Globus pallidus (tissue), 1 donor: ENCODE measurements at regions not wholly inside any gene's neighbourhood (a gene's known extent, or its start where the extent isn't known, plus 50 kb on each side); places are given as distances from the start of the nearest gene placed in this dataset.
"Not testable (repeated sequence)": the region's sequence is repeated elsewhere in the genome, so short reads cannot be mapped to it uniquely, and the experiment has no call there.

Experiments
- DNase-seq: peaks from one replicate; pipeline ENCODE4 v3.0.0-alpha.2; 2015; ENCODE audit warnings: low spot score

DNA sequence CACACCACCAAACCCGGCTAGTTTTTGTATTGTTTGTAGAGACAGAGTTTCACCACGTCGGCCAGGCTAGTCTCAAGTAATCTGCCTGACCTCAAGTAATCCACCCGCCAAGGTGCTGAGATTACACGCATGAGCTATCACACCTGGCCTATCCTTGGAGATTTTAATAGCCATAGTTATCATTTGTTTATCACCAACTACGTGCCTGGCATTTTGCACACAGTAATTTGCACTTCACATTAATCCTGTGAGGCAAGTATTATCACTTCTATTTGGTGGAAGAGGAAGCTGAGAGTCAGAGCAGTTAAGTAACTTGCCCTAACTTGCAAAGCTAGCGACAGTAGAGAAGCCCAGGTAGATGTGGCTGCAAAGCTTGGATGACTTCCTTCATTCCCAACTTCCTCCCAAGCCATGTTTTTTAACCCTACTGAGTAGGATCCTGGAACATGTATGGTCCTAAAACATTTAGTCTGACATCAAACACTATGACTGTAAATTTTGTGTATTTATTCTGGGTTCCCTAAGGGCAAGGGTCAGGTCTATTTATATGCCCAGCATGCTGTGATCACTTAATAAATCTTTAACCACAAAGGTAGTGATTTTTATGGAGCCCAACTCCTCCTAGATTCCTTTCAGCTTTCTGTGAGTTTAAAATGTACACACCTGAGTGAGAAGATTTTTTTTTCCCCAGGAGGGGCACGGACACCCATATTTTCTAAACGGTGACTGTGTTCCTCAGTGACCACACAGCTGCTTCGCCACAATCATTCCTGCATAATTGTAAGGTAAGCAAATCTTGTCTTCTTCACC is 100.2 kb upstream of the RAI14 start:
- no peak for DNase-seq

DNA sequence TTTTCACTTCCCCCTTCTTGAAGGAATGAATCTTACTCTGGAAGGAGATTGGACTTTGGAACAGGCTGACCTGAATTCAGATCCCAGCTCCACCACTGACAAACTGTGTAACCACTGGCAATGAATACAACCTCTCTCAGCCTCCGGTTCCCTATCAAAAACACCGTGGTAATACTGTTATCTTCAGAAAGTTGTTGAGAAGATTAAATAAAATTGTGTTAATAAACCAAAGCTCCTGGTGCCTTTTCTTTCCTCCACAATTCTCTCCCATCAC is 99.7 kb upstream of the RAI14 start:
- DNase-seq: no peak

DNA sequence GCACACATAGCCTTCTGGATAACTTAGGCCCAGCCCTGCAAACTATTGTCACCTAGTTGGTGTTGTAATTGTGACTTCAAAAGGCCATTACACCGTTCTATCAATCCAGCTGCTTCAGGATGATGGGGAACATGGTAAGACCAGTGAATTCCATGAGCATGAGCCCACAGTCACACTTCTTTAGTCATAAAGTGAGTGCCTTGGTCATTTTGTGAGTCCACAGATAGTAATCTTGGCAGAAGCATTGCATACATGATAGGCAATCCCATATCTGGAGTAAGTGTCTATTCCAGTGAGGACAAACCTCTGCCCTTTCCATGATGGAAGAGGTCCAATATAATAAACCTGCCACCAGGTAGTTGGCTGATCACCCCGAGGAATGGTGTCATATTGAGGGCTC is 94.5 kb upstream of the RAI14 start:
- DNase-seq: not testable (repeated sequence)

DNA sequence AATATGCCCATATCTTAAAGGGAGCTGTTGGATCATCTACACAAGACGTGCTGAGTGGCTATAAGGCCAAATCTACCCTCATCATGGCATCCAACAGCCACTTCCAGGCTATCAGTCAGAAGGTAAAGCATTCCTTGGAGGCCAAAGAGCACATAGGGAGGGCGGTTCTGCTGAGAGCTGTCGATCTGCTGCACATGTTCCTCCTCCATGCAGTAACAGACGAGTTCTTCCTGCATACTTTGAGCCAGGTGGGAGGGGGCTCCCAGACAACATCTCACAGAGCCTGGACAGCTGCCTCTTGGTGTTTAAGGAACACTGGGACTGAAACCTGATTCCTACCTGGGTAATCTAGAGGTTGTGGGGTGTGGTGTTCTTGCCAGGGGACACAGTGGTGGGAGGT is 93.3 kb upstream of the RAI14 start:
- no peak for DNase-seq

DNA sequence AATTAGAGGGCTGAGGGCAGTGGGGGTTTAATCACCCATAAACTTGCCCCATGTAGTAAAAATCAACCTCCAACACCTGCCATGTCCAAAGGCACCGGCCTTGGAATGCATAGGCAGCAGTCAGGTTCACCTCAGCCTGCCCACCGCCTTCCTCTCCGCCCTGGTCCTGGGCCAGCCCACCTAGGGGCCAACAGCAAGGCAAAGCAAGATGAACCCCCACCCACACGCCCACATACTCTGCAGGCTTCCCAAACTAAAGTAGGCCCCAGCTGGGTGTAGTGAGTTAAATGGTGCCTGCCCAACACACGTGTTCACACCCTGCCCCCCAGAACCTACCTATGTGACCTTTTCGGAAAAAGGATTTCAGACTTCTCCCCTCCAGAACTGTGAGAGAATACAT is 92.9 kb upstream of the RAI14 start:
- no peak for DNase-seq

DNA sequence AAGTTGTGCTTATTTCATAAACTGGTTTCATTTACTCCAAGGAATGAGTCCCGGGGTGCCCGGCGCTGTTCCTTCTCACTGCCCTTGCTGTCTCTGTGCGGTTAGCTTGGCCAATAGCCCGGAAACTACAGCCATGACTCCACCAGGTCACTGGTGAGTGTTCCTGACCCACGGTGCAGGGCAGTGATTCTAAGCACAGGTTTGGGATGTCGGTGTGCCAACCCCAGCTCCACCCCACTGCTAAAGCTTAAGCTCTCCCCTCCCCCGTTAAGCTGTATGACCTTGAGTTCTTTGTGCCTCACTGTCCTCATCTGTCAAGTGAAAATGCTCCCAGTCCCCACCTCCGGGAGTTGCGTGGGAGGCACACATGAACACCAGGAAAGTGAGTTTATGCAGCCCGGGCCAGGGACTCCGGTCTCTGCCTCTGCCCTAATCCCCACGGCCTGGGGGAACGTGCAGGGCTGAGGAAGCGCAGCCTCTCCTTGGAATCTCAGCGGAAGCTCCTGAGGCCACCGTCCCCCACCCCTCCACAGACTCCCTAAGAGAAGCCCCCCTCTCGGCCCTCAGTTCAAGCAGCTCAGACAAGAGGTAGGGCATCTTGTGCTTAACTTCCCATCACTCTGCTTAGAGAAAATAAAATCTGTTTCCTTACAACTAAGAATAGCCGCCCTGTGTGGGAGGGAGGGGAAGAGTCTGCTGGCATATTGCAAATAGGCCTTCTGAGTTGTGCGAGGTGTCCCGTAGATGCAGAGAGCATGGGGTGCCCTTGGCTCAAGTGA is 92.0 kb upstream of the RAI14 start:
- no peak for DNase-seq

DNA sequence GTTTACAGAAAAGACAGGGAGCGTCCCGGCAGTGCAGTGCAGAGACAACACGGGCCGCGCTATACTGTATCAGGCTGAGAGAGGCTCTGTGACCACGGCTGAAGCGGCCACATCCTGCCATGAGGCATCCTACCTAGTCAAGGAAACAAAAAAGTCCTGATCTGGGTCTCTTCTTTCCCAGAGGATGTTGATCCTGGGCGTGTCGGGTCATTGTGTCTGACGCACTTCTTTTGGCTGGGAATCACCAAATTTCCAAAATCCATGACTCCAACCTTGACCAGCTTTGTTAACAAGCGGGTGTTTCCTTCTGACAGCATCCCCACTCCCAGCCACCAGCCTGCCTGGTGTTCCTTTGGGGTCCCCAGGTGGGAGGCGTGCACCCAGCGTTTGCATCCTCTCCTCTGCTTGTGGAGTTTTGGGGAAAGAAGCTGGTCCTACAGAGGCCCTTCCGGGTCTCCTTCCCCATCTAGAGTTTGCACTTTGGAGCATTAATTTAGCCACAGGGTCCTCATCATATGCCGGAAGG is 91.4 kb upstream of the RAI14 start:
- no peak for DNase-seq

DNA sequence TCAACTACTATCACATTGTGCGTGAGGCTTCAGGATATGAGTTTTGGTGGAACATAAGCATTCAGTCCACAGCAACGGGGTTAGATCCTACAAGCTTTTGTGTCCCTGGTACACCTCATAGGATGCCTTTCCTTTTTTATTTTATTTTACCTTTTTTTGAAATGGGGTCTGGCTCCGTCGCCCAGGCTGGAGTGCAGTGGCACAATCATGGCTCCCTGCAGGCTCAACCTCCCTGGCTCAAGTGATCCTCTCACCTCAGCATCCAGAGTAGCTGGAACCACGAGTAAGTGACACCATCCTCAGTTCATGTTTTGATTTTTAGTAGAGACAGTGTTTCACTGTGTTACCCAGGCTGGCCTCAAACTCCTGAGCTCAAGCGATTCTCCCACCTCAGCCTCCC is 86.0 kb upstream of the RAI14 start:
- no peak for DNase-seq

DNA sequence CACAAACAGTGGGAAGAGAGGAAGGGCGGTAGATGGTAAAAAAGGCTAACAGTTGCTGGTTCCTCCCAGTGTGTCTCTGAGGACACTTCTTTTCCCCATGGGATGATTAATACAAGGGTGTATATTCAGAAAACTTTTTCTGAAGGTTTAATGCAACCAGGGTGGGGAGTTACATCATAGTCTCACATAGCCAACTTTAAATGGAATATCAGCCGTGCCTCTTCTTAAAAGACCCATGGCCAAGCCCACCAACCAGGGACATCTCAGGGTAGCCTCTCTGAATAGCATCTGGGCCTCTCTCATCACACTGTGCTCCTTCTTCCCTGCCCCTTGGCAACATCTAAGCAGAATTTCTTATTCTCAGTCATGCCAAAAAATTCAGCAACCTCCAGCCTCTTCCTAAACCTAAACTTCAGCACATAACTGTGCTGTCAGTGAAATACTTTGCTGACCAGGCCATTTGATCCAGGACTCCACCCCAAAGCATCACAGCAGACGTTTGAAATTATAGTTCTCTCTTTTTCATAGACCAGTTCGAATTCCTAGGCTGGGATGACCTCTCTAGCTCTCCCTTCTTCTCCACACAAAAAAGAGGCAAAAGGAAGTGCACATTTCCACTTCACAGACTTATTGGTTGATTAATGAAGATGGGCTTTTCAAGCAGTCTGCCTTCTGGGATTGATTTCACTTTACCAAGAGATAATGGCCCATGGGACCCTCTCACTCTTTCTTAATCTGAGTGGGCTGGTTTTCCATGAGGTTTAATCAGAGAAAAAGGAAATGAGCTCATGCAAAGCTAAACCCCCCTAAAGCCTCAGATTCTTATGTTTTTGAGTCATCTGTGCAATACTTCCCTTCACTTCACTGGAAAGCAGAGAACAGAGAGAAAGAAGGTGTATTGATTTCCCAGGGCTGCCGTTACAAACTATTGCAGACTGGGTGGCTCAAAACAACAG is 85.1 kb upstream of the RAI14 start:
- DNase-seq: no peak

DNA sequence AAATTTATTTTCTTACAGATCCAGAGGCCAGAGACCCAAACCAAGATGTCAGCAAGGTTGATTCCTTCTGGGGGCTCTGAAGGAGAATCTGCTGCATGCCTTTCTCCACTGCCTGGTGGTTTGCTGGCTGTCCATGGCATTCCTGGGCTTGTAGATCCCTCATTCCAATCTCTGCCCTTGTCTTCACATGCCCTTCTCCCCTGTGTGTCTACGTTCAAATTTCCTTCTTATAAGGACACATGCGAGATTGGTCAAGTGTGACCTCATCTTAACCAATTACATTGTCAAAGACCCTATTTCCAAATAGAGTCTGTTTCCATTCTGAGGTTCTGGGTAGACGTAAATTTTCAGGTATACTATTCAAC is 84.5 kb upstream of the RAI14 start:
- DNase-seq: no peak

DNA sequence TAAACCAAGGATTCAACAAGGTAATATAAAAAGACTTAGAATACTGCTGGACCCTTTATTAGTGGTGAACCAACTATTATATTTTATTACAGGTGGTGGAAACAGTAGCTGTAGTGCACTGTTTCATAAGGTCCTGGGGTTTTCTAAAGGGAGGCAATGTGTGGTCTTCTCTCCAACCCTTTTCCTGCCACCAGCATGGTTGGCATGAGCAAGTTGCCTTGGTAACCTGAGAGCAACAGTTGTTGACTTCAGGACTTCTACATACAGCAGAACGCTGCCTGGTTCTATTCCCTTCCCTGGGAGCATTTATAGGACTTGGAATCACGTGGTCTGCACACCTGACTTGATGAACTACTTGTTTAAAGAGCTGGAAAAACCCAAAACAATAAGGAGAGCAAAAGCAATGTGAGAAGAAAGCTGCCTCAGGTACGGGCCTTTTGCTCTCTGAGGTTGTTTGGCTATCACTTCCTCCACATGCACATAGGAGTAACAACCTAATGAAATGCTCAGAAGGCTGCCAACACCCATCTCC is 81.1 kb upstream of the RAI14 start:
- DNase-seq: no peak

DNA sequence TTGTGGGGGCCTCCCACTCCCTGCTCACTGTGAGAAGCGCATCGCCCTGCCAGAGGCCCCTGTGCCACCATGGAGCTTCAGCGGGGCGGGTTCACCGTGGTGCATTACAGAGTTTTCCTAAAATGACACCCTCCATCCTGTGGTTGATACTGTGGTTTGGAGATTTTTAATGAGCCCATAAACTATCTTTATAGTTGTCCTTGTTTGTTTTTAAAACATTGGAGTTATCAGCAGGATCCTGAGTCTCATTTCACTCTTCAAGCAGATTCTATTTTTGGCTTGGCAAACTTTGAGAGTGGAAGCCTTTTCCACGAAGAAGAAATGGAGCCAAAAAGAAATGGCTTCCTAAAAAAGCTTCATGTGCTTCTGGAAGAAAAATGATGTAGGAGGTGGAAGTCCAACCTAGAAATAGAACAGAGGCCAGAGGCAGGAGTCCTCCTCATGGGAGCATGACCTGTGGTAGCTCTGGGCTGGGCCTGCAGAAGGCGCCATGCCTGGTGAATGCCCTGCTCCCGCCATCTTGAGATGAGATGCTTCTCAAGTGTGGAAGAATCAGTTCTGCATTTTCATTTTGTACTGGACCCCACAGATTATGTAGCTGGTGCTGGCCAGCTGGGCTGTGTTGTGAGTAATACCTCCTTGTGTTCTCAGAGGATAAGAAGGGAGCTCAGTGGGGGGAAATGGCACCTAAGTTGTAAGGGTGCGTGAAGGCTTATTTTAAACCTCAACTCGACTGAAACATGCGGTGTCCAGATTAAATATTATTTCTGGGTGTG is 79.0 kb upstream of the RAI14 start:
- no peak for DNase-seq

DNA sequence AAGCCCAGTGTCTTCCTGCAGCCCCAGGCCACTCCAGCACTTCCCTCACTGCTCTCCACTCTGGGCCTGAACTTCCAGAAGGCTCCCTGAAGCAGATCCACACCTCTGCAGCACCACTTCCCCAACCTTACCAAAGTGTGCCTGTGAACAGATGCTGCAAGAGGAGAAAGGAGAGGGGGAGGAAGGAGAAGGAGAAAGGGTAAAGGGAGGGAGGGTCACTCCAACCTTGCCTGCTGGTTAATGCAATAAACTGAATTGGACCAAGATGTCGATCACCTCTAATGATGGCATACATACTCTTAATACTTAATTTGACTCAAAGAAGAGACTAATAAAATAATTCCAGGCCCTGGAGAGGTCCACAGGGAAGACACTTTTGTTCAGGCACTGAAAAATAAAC is 77.2 kb upstream of the RAI14 start:
- DNase-seq: no peak

DNA sequence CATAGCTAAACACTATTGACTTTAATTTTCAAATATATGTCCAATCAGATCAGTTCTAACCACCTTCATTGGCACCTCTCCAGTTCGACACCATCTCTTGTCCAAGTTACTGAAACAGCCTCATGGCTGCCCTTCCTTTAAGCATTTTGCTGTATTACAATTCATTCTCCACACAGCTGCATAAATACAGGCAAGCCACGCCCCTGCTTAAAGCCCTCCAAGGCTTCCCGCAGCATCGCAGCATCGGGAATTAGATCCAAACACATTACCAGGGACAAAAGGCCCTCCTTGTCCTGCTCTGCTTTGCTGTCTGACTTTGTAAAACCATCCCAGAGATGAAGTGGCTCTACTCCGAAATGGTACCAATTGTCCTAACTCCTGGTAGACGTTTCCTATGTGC is 75.1 kb upstream of the RAI14 start:
- DNase-seq: no peak

DNA sequence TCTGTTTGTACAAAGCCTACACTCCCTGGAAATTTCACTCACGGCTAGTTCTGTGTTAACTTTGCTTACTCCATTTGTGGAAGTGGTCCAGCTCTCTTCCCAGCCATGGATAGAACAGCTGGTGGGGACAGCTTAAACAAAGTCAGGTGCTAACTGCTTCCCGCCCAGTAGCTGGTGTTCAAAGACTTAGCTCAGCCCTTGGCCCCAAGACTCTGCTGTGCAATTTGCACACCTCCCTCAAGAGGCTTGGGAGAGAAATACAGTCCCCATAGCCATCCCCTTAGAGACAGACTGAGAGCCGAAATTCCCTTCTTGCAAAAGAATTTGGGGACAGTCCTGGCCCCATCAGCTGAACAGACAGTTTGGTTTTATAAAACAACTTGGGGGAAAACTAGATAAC is 73.8 kb upstream of the RAI14 start:
- DNase-seq: no peak

DNA sequence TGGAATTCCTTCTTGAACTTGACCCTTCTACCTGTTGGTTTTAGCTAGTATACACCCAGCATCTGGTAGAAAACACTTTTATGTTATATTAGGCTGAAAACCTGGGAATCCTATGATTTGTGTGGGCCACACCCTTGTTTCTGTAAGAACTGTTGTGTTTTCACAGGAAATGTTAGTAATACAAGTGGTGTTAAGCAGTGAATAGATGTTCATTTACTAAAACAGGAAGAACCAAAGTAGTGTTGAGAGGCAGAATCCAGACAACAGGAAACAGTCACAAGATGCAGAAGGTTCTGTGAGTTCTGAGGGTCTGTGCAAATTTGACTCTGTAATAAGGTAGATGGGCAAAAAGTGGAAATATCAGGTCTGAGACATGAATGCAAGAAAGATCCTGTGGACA is 73.0 kb upstream of the RAI14 start:
- DNase-seq: no peak

DNA sequence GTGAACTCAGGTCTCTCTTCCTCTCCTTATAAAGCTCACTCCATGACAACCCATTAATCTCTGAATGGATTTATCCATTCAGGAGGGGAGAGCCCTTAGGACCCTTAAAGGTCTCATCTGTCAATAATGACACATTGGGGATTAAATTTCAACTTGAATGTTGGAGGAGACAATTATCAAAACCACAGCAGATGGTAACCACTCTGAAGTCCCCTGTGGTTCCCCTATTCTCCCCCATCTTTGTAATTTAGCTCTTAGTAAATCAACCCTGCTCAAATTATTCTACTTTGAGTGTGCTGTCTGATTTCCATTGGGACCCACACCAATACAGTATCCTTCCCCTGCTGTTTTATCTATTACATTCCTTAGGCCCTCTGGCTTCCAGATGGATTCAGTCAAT is 72.0 kb upstream of the RAI14 start:
- no peak for DNase-seq

DNA sequence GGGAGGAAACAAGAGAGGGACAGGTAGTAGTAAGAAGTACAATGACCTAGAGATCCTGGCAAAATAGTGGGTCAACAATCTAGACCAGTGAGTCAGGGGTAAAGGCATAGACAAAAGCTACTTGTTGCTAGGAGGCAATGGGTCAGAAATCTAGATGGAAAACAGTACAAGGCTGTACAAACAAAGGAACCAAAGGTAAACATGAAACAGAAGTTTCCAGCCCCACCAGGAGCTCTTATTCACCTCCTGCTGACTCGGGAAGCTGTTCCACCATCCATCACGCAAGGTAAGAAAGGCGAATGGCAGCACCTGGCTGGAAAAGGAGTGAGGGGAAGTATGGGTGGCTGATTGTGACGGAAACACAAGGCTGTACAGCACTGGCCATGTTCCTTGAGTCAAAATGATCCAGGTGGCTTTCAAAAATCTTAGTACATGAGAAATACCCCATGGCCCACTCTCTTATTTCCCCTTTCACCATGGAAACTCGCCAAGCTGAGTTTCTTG is 70.5 kb upstream of the RAI14 start:
- no peak for DNase-seq

DNA sequence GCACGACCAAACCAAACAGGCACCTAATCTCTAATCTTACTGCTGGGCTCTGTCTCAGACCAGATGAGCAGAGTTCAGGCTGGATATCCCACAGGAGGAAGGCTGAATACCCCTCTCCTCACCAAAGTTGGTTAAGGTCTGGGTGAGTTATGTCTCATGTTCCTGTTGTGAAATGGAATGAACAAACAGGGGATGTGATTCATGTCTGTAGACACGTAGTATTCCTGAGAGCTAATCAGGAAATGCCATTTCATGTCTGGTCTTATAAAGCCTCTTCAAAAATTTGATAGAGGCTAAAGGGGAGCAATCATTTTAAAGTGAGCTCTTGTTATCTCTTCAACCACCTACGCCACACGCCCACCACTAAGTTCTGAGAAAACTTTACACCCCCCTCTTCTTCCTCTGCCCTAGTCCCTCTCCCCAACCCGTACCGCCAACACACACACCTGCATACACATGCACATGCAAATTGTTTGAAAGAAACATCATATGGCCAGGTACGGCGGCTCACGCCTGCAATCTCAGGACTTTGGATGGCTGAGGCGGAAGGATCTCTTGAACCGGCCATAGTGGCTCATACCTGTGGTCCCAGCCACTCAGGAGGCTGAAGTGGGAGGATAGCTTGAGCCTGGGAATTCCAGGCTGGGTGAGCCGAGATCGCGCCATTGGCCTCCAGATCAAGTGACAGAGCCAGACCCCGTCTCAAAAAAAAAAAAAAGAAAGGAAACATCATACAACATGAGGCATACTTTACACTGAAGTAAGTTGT is 69.8 kb upstream of the RAI14 start:
- no peak for DNase-seq
